ENCODE measurements at regions not wholly inside any gene's neighbourhood (a gene's known extent, or its start where the extent isn't known, plus 50 kb on each side); places are given as distances from the start of the nearest gene placed in this dataset.
"Not testable (repeated sequence)": the region's sequence is repeated elsewhere in the genome, so short reads cannot be mapped to it uniquely, and the experiment has no call there.

- not testable (repeated sequence) for TF ChIP-seq CTCF, POLR2A (IDR thresholded peaks at IDR 0.05)
These were observed 155.3 kb downstream of the CRLF3 start for GRCh38 chr17:30669217-30669649.

Measured in tibial nerve (tissue), 3 donors.